Fibroblast of mammary gland (primary cell): ENCODE measurements at regions not wholly inside any gene's neighbourhood (a gene's known extent, or its start where the extent isn't known, plus 50 kb on each side); places are given as distances from the start of the nearest gene placed in this dataset.

Source experiments
- DNase-seq: peaks from one replicate; pipeline ENCODE4 v3.0.0-alpha.2; 2010; ENCODE audit warnings: low read depth
- H3K4me3 ChIP-seq: 2 replicates; pipeline ENCODE4 v1.5.1; 2011; ENCODE audit warnings: low read depth, mild to moderate bottlenecking, low read length, moderate library complexity; ENCODE audit not compliant: control insufficient read depth
- CTCF ChIP-seq: conservative IDR thresholded peaks from 2 replicates; pipeline ENCODE4 v1.5.1; 2011; ENCODE audit warnings: low read depth, low read length, inconsistent platforms; ENCODE audit not compliant: control insufficient read depth, insufficient read depth

- H3K4me3 ChIP-seq = no peak overlapping the region
- DNase-seq = no peak
- no peak for TF ChIP-seq CTCF
These were observed 1844.6 kb upstream of the NUDT12 start for GRCh38 chr5:105407200-105407599.

- no peak for TF ChIP-seq CTCF
- no peak for DNase-seq
- no peak overlapping the region for H3K4me3 ChIP-seq
These were observed 1835.2 kb upstream of the NUDT12 start for GRCh38 chr5:105397749-105398148.

DNA sequence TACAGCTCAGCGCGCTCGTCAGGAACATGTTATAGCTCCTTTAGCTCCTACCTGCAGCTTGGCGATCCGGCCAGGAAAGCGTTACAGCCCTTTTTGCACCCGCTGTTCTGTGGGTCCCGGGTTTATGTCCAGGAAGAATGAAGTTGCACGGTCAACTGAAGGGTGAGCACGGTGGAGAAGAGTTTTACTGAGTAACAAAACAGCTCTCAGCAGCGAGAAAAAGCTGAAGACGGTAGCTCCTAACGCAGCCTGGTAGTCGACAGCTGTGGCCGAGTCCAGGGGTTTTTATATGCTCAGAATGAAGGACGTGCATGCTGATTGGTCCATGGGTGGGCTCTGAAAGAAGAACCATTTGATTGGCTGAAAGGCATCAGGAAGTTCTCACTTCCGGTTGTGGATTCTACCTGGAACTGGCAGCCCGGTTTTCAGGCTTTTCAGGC is 1830.1 kb upstream of the NUDT12 start:
- no peak for DNase-seq
- TF ChIP-seq CTCF = no peak
- no peak overlapping the region for H3K4me3 ChIP-seq

- no peak overlapping the region for H3K4me3 ChIP-seq
- DNase-seq = no peak
These were observed 1829.6 kb upstream of the NUDT12 start for GRCh38 chr5:105392122-105392709.

GRCh38 chr5:105380126-105380525 is 1817.5 kb upstream of the NUDT12 start:
- H3K4me3 ChIP-seq = no peak overlapping the region
- DNase-seq = no peak
- TF ChIP-seq CTCF = no peak

More at GRCh38 chr5:105392122-105392709, 1829.6 kb upstream of the NUDT12 start:
- no peak for TF ChIP-seq CTCF

- H3K4me3 ChIP-seq = no peak overlapping the region
- no peak for TF ChIP-seq CTCF
- DNase-seq = no peak
These were observed 1808.6 kb upstream of the NUDT12 start for GRCh38 chr5:105371169-105371568.
